Thoracic aorta (tissue), 2 donors: ENCODE measurements at regions not wholly inside any gene's neighbourhood (a gene's known extent, or its start where the extent isn't known, plus 50 kb on each side); places are given as distances from the start of the nearest gene placed in this dataset.

ENCODE experiments used
- ATAC-seq: fragments of 150-250 bp; one replicate; pipeline ENCODE4 v1.8.0; 2017; ENCODE audit warnings: low read depth; ENCODE audit not compliant: insufficient number of reproducible peaks, low FRiP score
- DNase-seq: peaks from one replicate; pipeline ENCODE4 v3.0.0-alpha.2; 2020; ENCODE audit warnings: low spot score
- H3K27ac ChIP-seq, 2 donors: fragments of 200-600 bp; sonication (generic); 1 replicate in 1 of 2; 2 replicates in 1 of 2; pipeline ENCODE4 v1.5.1; 2016; ENCODE audit warnings: mild to moderate bottlenecking in 2 of 2, moderate library complexity in 2 of 2
- H3K27me3 ChIP-seq: fragments of 200-600 bp; sonication (generic); replicated peaks from 2 replicates; pipeline ENCODE4 v1.6.0; 2016; ENCODE audit warnings: mild to moderate bottlenecking; ENCODE audit not compliant: insufficient read depth
- H3K36me3 ChIP-seq: fragments of 200-600 bp; sonication (generic); one replicate; pipeline ENCODE4 v1.5.1; 2016
- H3K4me1 ChIP-seq, 2 donors: fragments of 200-600 bp; sonication (generic); 1 replicate in 1 of 2; 2 replicates in 1 of 2; pipeline versions ENCODE4 v1.5.1 to v1.6.0; 2016; ENCODE audit warnings: low read depth in 2 of 2, mild to moderate bottlenecking in 1 of 2; ENCODE audit not compliant: control insufficient read depth in 1 of 2
- H3K4me3 ChIP-seq: fragments of 200-600 bp; sonication (generic); 2 replicates; pipeline ENCODE4 v1.5.1; 2016; ENCODE audit warnings: mild to moderate bottlenecking
- H3K9me3 ChIP-seq: fragments of 200-600 bp; sonication (generic); 2 replicates; pipeline ENCODE4 v1.5.1; 2016
- CTCF ChIP-seq: fragments of 200-600 bp; sonication (generic); IDR thresholded peaks from one replicate; pipeline ENCODE4 v1.5.1; 2019; ENCODE audit warnings: antibody characterized with exemption

GRCh38 chr1:55987491-55988249, 591.7 kb downstream of the PLPP3 start:
- no peaks in the 10 kb centered on the region for H3K9me3 ChIP-seq
- ATAC-seq, result no peak
- no peak for DNase-seq
- H3K4me3 ChIP-seq, result peak overlapping the region; percentile 28
- H3K27me3 ChIP-seq, result no peaks in the 10 kb centered on the region
- H3K4me1 ChIP-seq, result peaks cover 7 to 25% of the 10 kb centered on the region in 2 donors
- H3K36me3 ChIP-seq, result no peaks in the 10 kb centered on the region
- peak overlapping the region; percentile 13 to 62 for H3K27ac ChIP-seq
- no peak for TF ChIP-seq CTCF

DNA sequence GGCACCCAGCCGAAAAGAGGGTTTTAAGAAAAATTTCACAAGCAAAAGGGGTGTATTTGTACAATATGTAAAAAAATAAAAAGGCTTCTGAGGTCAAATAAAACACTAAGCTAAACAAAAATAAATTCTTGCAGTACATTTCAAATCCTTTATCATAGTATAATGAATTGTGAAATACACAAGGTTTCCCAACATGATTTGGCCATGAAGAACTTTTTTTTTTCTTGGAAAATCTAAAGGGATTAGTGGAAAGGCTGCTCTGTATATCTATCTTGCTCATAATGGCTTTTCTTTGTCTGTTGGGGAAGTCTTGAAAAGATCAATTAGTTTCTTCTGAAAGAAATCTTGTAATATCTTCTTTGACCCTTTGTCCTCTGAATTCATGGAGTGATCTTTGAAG, 593.4 kb downstream of the PLPP3 start:
- Histone ChIP-seq H3K36me3 (no peaks in the 10 kb centered on the region), H3K27ac (no peak overlapping the region), H3K4me3 (no peak overlapping the region), H3K27me3 (no peaks in the 10 kb centered on the region), H3K9me3 (no peaks in the 10 kb centered on the region), H3K4me1 (peaks cover 7 to 18% of the 10 kb centered on the region in 2 donors)
- ATAC-seq (no peak), DNase-seq (no peak)
- no peak for TF ChIP-seq CTCF

GRCh38 chr1:55981010-55981650, 598.2 kb downstream of the PLPP3 start:
- Histone ChIP-seq H3K36me3 (no peaks in the 10 kb centered on the region), H3K9me3 (no peaks in the 10 kb centered on the region), H3K4me1 (no peaks in the 10 kb centered on the region), H3K27ac (no peak overlapping the region), H3K4me3 (no peak overlapping the region), H3K27me3 (no peaks in the 10 kb centered on the region)
- DNase-seq, result no peak
- no peak for ATAC-seq
- no peak for TF ChIP-seq CTCF

DNA sequence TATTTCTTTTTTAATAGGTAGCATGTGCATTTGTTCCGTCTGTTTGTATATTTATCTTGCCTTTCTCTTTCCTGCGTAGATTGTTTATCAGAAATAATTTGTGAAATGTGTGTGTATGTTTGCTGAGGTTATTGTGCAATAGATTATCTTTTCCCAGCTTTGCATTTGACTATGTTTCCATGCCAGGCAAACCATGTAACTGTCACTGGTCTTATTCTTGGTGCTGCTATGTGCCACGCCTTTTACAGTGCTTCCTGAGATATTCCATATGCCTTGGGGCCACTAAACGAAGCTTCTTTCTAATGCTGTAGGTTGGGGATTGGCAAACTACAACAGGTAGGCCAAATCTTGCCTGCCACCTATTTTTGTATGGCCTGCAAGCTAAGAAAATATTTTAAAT, 598.8 kb downstream of the PLPP3 start:
- ATAC-seq (no peak), DNase-seq (no peak)
- no peaks in the 10 kb centered on the region for H3K36me3 ChIP-seq
- no peak overlapping the region for H3K27ac ChIP-seq
- H3K9me3 ChIP-seq, result no peaks in the 10 kb centered on the region
- H3K27me3 ChIP-seq, result no peaks in the 10 kb centered on the region
- no peak overlapping the region for H3K4me3 ChIP-seq
- TF ChIP-seq CTCF, result no peak
- H3K4me1 ChIP-seq, result no peaks in the 10 kb centered on the region

- H3K27me3 ChIP-seq, result no peaks in the 10 kb centered on the region
- no peak for TF ChIP-seq CTCF
- H3K4me3 ChIP-seq, result no peak overlapping the region
- H3K4me1 ChIP-seq, result peaks cover 0 to 9% of the 10 kb centered on the region in 2 donors
- no peak overlapping the region for H3K27ac ChIP-seq
- no peaks in the 10 kb centered on the region for H3K9me3 ChIP-seq
- H3K36me3 ChIP-seq, result no peaks in the 10 kb centered on the region
- ATAC-seq (no peak), DNase-seq (no peak)
Observed at GRCh38 chr1:55974714-55975441, 604.5 kb downstream of the PLPP3 start.
